ENCODE measurements at regions not wholly inside any gene's neighbourhood (a gene's known extent, or its start where the extent isn't known, plus 50 kb on each side); places are given as distances from the start of the nearest gene placed in this dataset.

GRCh38 chr11:131309776-131310175, 60.6 kb upstream of the NTM start:
- Mint-ChIP-seq H3K36me3 (ENCODE audit: unreplicated experiment) (no peaks in the 10 kb centered on the region), H3K4me3 (ENCODE audit: unreplicated experiment) (no peak overlapping the region), H3K27ac (ENCODE audit: unreplicated experiment) (no peak overlapping the region), H3K27me3 (ENCODE audit: unreplicated experiment) (peaks cover 1% of the 10 kb centered on the region), H3K9me3 (ENCODE audit: unreplicated experiment) (no peaks in the 10 kb centered on the region), H3K4me1 (ENCODE audit: unreplicated experiment) (no peaks in the 10 kb centered on the region)
- no peak for DNase-seq (ENCODE audit: extremely low spot score, unreplicated experiment)
- TF ChIP-seq CTCF (IDR thresholded peaks at IDR 0.05) = no peak

GRCh38 chr11:131311776-131312514, 58.5 kb upstream of the NTM start:
- H3K4me3 Mint-ChIP-seq (ENCODE audit: unreplicated experiment) = no peak overlapping the region
- TF ChIP-seq CTCF (IDR thresholded peaks at IDR 0.05) = no peak
- no peaks in the 10 kb centered on the region for H3K36me3 Mint-ChIP-seq (ENCODE audit: unreplicated experiment)
- no peak overlapping the region for H3K27ac Mint-ChIP-seq (ENCODE audit: unreplicated experiment)
- no peaks in the 10 kb centered on the region for H3K4me1 Mint-ChIP-seq (ENCODE audit: unreplicated experiment)
- no peaks in the 10 kb centered on the region for H3K9me3 Mint-ChIP-seq (ENCODE audit: unreplicated experiment)
- DNase-seq (ENCODE audit: extremely low spot score, unreplicated experiment) = no peak
- H3K27me3 Mint-ChIP-seq (ENCODE audit: unreplicated experiment) = peaks cover 7% of the 10 kb centered on the region
